ENCODE measurements at regions not wholly inside any gene's neighbourhood (a gene's known extent, or its start where the extent isn't known, plus 50 kb on each side); places are given as distances from the start of the nearest gene placed in this dataset.

GRCh38 chr15:100762289-100762688, 117.3 kb upstream of the ALDH1A3 start:
- TF ChIP-seq EZH2 (IDR thresholded peaks at IDR 0.05; ENCODE audit: insufficient read depth, low read length) (no peak), CTCF (IDR thresholded peaks at IDR 0.05; ENCODE audit: insufficient read depth, low read depth, low read length) (no peak)
